ENCODE measurements at regions not wholly inside any gene's neighbourhood (a gene's known extent, or its start where the extent isn't known, plus 50 kb on each side); places are given as distances from the start of the nearest gene placed in this dataset.

DNA sequence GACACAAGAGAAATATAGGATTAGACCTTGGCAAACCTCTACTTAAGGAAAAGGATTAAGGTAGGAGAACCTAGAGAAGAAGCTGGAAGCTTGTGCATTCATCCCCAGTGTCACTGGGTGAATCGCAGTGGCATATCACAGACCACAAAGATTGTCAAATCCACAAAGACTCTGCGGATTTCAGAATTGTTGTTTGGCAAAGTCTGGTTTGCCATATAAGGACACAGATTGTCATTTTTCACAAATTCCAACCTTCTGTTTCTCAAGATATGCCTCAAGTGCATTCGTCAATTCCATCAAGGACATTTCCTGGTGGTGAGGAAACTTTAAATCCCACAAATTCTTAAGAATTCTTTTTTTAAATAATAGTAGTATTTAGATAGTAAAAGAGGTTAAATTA is 395.1 kb upstream of the PAPPA start:
- DNase-seq (ENCODE audit: low read depth, low spot score): no peak
- no peak overlapping the region for H3K4me2 ChIP-seq (ENCODE audit: control insufficient read depth, extremely low read depth, insufficient read depth, low read depth, low read length)
- H3K9me1 ChIP-seq (ENCODE audit: control insufficient read depth, extremely low read depth, insufficient read depth, low read length): no peaks in the 10 kb centered on the region
- no peak overlapping the region for H3K4me3 ChIP-seq (ENCODE audit: control insufficient read depth in 2 of 3, extremely low read depth in 1 of 3, insufficient read depth in 2 of 3, low read depth in 1 of 3, low read length in 3 of 3)
- no peak overlapping the region for H2AFZ ChIP-seq (ENCODE audit: control insufficient read depth, low read length)
- H3K27me3 ChIP-seq (ENCODE audit: control insufficient read depth, extremely low read depth, insufficient read depth, low read length): no peaks in the 10 kb centered on the region
- dilution Hi-C loops (cut with MboI; ENCODE audit: extremely low pct_ligation_motif_present, low sequenced_read_pairs): no loop called here
- no peaks in the 10 kb centered on the region for H3K36me3 ChIP-seq (ENCODE audit: control insufficient read depth in 2 of 2, extremely low read depth in 1 of 2, insufficient read depth in 2 of 2, low read length in 2 of 2)
- H3K9ac ChIP-seq (ENCODE audit: control insufficient read depth, extremely low read depth, insufficient read depth, low read length): no peak overlapping the region
- no peak overlapping the region for H3K27ac ChIP-seq (ENCODE audit: control insufficient read depth, insufficient read depth, low read length)
- H3K4me1 ChIP-seq (ENCODE audit: control insufficient read depth, extremely low read depth, insufficient read depth, low read length): no peaks in the 10 kb centered on the region
- H3K79me2 ChIP-seq (ENCODE audit: control insufficient read depth, insufficient read depth, low read length): no peaks in the 10 kb centered on the region
- no peaks in the 10 kb centered on the region for H4K20me1 ChIP-seq (ENCODE audit: control insufficient read depth, extremely low read depth, insufficient read depth, low read length)
- TF ChIP-seq, protein P1, sequence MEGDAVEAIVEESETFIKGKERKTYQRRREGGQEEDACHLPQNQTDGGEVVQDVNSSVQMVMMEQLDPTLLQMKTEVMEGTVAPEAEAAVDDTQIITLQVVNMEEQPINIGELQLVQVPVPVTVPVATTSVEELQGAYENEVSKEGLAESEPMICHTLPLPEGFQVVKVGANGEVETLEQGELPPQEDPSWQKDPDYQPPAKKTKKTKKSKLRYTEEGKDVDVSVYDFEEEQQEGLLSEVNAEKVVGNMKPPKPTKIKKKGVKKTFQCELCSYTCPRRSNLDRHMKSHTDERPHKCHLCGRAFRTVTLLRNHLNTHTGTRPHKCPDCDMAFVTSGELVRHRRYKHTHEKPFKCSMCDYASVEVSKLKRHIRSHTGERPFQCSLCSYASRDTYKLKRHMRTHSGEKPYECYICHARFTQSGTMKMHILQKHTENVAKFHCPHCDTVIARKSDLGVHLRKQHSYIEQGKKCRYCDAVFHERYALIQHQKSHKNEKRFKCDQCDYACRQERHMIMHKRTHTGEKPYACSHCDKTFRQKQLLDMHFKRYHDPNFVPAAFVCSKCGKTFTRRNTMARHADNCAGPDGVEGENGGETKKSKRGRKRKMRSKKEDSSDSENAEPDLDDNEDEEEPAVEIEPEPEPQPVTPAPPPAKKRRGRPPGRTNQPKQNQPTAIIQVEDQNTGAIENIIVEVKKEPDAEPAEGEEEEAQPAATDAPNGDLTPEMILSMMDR (optimal IDR thresholded peaks at IDR 0.05 in 1 of 3, IDR thresholded peaks at IDR 0.05 in 1 of 3, conservative IDR thresholded peaks at IDR 0.05 in 1 of 3; ENCODE audit: extremely low read depth in 1 of 3, insufficient read depth in 2 of 3, low read length in 3 of 3): no peak
- no peak for TF ChIP-seq EZH2 (IDR thresholded peaks at IDR 0.05; ENCODE audit: low read length)
- no peaks in the 10 kb centered on the region for H3K9me3 ChIP-seq (ENCODE audit: control insufficient read depth, low read depth, low read length)
- no peak for FAIRE-seq

DNA sequence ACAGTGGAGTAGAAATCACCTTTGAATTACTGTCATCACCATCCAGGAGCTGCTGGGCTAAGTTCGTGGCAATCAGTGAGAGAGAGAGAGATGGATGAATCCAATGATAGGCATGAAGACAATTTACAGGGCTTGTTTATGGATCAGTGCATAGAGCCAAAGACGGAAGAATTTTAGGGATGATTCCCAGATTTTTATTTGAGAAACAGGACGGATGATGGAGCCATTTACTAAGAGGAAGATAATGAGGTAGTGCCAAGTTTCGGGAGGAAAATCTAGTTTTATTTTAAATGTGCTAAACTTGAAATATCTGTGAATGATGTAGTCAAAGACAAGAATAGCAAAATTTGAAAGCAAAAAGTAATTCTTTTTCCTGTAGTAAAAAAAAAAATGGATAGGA is 394.2 kb upstream of the PAPPA start:
- Histone ChIP-seq H3K27ac (ENCODE audit: control insufficient read depth, insufficient read depth, low read length) (no peak overlapping the region), H2AFZ (ENCODE audit: control insufficient read depth, low read length) (no peak overlapping the region), H3K79me2 (ENCODE audit: control insufficient read depth, insufficient read depth, low read length) (no peaks in the 10 kb centered on the region), H3K9me1 (ENCODE audit: control insufficient read depth, extremely low read depth, insufficient read depth, low read length) (no peaks in the 10 kb centered on the region), H4K20me1 (ENCODE audit: control insufficient read depth, extremely low read depth, insufficient read depth, low read length) (no peaks in the 10 kb centered on the region), H3K9me3 (ENCODE audit: control insufficient read depth, low read depth, low read length) (no peaks in the 10 kb centered on the region), H3K27me3 (ENCODE audit: control insufficient read depth, extremely low read depth, insufficient read depth, low read length) (no peaks in the 10 kb centered on the region), H3K4me1 (ENCODE audit: control insufficient read depth, extremely low read depth, insufficient read depth, low read length) (no peaks in the 10 kb centered on the region), H3K9ac (ENCODE audit: control insufficient read depth, extremely low read depth, insufficient read depth, low read length) (no peak overlapping the region), H3K4me3 (ENCODE audit: control insufficient read depth in 2 of 3, extremely low read depth in 1 of 3, insufficient read depth in 2 of 3, low read depth in 1 of 3, low read length in 3 of 3) (no peak overlapping the region), H3K36me3 (ENCODE audit: control insufficient read depth in 2 of 2, extremely low read depth in 1 of 2, insufficient read depth in 2 of 2, low read length in 2 of 2) (no peaks in the 10 kb centered on the region), H3K4me2 (ENCODE audit: control insufficient read depth, extremely low read depth, insufficient read depth, low read depth, low read length) (no peak overlapping the region)
- TF ChIP-seq EZH2 (IDR thresholded peaks at IDR 0.05; ENCODE audit: low read length): no peak
- TF ChIP-seq, protein P1 (optimal IDR thresholded peaks at IDR 0.05 in 1 of 3, IDR thresholded peaks at IDR 0.05 in 1 of 3, conservative IDR thresholded peaks at IDR 0.05 in 1 of 3; ENCODE audit: extremely low read depth in 1 of 3, insufficient read depth in 2 of 3, low read length in 3 of 3): no peak
- no peak for FAIRE-seq
- DNase-seq (ENCODE audit: low read depth, low spot score): no peak
- dilution Hi-C loops (cut with MboI; ENCODE audit: extremely low pct_ligation_motif_present, low sequenced_read_pairs): no loop called here
